Body of pancreas (tissue), 4 donors: ENCODE measurements at regions not wholly inside any gene's neighbourhood (a gene's known extent, or its start where the extent isn't known, plus 50 kb on each side); places are given as distances from the start of the nearest gene placed in this dataset.

Source experiments
- CTCF ChIP-seq, 7 experiments: fragments of 450-650 bp in 4 of 7; fragments of 200-600 bp in 3 of 7; sonication (generic) in 3 of 7; IDR thresholded peaks; one replicate each; pipeline ENCODE4 v1.5.1; 2016 to 2019; ENCODE audit warnings: antibody characterized with exemption in 7 of 7
- POLR2A ChIP-seq, 3 donors: fragments of 450-650 bp; IDR thresholded peaks; one replicate each; pipeline ENCODE4 v1.6.1; 2016; ENCODE audit warnings: antibody characterized with exemption in 3 of 3, mild to moderate bottlenecking in 2 of 3

- no peak for TF ChIP-seq CTCF (IDR thresholded peaks at IDR 0.05)
- TF ChIP-seq POLR2A (IDR thresholded peaks at IDR 0.05) = no peak
Measured at GRCh38 chr2:49661809-49662208, 507.5 kb upstream of the FSHR start.
